ENCODE measurements at regions not wholly inside any gene's neighbourhood (a gene's known extent, or its start where the extent isn't known, plus 50 kb on each side); places are given as distances from the start of the nearest gene placed in this dataset.

DNA sequence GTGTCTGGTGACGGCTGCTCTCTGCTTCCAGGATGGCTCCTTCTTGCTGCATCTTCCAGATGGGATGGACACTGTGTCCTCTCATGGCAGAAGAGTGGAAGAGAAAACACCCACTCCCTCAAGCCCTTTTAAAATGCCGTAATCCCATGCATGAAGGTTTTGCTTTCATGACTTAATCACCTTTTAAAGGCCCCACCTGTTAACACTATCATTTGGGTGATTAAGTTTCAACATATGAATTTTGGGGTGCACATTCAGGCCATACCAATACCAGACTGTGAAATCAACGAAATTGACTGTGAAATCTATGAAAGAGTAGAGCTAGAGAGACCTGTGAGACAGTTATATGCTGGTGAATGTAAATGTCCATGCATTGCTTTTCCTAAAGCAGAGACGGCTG, 374.3 kb upstream of the CHD6 start:
- TF ChIP-seq FOXM1 (IDR thresholded peaks at IDR 0.05; ENCODE audit: borderline replicate concordance) (no peak), L3MBTL2 (conservative IDR thresholded peaks at IDR 0.05) (no peak), ARNT (IDR thresholded peaks at IDR 0.05) (no peak), TARDBP (IDR thresholded peaks at IDR 0.05) (no peak), HDGF (IDR thresholded peaks at IDR 0.05; ENCODE audit: borderline replicate concordance) (no peak), SP1 (IDR thresholded peaks at IDR 0.05) (no peak), ELF4 (IDR thresholded peaks at IDR 0.05) (no peak), SUZ12 (IDR thresholded peaks at IDR 0.05) (no peak), FOXA1 (IDR thresholded peaks at IDR 0.05) (no peak)
- TF ChIP-seq, protein P1, sequence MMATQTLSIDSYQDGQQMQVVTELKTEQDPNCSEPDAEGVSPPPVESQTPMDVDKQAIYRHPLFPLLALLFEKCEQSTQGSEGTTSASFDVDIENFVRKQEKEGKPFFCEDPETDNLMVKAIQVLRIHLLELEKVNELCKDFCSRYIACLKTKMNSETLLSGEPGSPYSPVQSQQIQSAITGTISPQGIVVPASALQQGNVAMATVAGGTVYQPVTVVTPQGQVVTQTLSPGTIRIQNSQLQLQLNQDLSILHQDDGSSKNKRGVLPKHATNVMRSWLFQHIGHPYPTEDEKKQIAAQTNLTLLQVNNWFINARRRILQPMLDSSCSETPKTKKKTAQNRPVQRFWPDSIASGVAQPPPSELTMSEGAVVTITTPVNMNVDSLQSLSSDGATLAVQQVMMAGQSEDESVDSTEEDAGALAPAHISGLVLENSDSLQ (IDR thresholded peaks at IDR 0.05), result no peak
